PC-3 (cell line): ENCODE measurements at regions not wholly inside any gene's neighbourhood (a gene's known extent, or its start where the extent isn't known, plus 50 kb on each side); places are given as distances from the start of the nearest gene placed in this dataset.

Source experiments
- EZH2 ChIP-seq: fragments of 300-600 bp; sonication (generic); IDR thresholded peaks from one replicate; pipeline ENCODE4 v1.6.1; 2017; ENCODE audit warnings: antibody characterized with exemption, mild to moderate bottlenecking, low read length; ENCODE audit not compliant: unreplicated experiment
- EZH2phosphoT487 ChIP-seq: fragments of 300-600 bp; sonication (generic); IDR thresholded peaks from 2 replicates; pipeline ENCODE4 v1.6.1; 2018; ENCODE audit warnings: mild to moderate bottlenecking, antibody characterized with exemption, low read length, borderline replicate concordance
- TF ChIP-seq, protein P1 (sequence below): fragments of 300-600 bp; sonication (generic); conservative IDR thresholded peaks from 2 replicates; pipeline ENCODE4 v1.5.1; 2017; ENCODE audit warnings: antibody characterized with exemption, low read depth, mild to moderate bottlenecking, low read length

- TF ChIP-seq EZH2 (no peak), EZH2phosphoT487 (no peak)
- TF ChIP-seq, protein P1, sequence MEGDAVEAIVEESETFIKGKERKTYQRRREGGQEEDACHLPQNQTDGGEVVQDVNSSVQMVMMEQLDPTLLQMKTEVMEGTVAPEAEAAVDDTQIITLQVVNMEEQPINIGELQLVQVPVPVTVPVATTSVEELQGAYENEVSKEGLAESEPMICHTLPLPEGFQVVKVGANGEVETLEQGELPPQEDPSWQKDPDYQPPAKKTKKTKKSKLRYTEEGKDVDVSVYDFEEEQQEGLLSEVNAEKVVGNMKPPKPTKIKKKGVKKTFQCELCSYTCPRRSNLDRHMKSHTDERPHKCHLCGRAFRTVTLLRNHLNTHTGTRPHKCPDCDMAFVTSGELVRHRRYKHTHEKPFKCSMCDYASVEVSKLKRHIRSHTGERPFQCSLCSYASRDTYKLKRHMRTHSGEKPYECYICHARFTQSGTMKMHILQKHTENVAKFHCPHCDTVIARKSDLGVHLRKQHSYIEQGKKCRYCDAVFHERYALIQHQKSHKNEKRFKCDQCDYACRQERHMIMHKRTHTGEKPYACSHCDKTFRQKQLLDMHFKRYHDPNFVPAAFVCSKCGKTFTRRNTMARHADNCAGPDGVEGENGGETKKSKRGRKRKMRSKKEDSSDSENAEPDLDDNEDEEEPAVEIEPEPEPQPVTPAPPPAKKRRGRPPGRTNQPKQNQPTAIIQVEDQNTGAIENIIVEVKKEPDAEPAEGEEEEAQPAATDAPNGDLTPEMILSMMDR: no peak
These were observed 407.7 kb upstream of the JARID2 start for GRCh38 chr6:14838133-14838583.
